Stimulated activated CD4-positive, alpha-beta T cell treated with anti-CD3 and anti-CD28 coated beads, Interleukin-2, amount 100 ng/mL, for 48 hours (primary cell): ENCODE measurements at regions not wholly inside any gene's neighbourhood (a gene's known extent, or its start where the extent isn't known, plus 50 kb on each side); places are given as distances from the start of the nearest gene placed in this dataset.

Experiments
- DNase-seq, 2 donors: peaks; one replicate each; pipeline ENCODE4 v3.0.0-alpha.2; 2020

- no peak for DNase-seq
These were observed 594.0 kb upstream of the ACVR2A start for GRCh38 chr2:147250652-147251356.

- no peak for DNase-seq
These were observed 597.1 kb upstream of the ACVR2A start for GRCh38 chr2:147247749-147248148.

GRCh38 chr2:147242445-147242844 lies 602.4 kb upstream of the ACVR2A start:
- no peak for DNase-seq

- DNase-seq = no peak
These were observed 608.2 kb upstream of the ACVR2A start for GRCh38 chr2:147236601-147237000.

- DNase-seq = no peak
These were observed 612.6 kb upstream of the ACVR2A start for GRCh38 chr2:147232225-147232669.

GRCh38 chr2:147231607-147232006 lies 613.2 kb upstream of the ACVR2A start:
- no peak for DNase-seq

- DNase-seq = no peak
These were observed 613.7 kb upstream of the ACVR2A start for GRCh38 chr2:147231081-147231480.

- no peak for DNase-seq
These were observed 617.5 kb upstream of the ACVR2A start for GRCh38 chr2:147227313-147227712.

- DNase-seq = no peak
These were observed 620.8 kb upstream of the ACVR2A start for GRCh38 chr2:147224070-147224469.

- DNase-seq = no peak
These were observed 621.2 kb upstream of the ACVR2A start for GRCh38 chr2:147223553-147224060.

- DNase-seq = no peak
These were observed 621.7 kb upstream of the ACVR2A start for GRCh38 chr2:147223119-147223518.

- no peak for DNase-seq
These were observed 622.3 kb upstream of the ACVR2A start for GRCh38 chr2:147222506-147222905.

- DNase-seq = no peak
These were observed 629.9 kb upstream of the ACVR2A start for GRCh38 chr2:147214914-147215313.

GRCh38 chr2:147211484-147211883 lies 633.3 kb upstream of the ACVR2A start:
- DNase-seq = no peak

- no peak for DNase-seq
These were observed 640.7 kb upstream of the ACVR2A start for GRCh38 chr2:147204102-147204501.

GRCh38 chr2:147198651-147199171 lies 646.1 kb upstream of the ACVR2A start:
- DNase-seq = no peak

GRCh38 chr2:147197754-147198483 lies 646.9 kb upstream of the ACVR2A start:
- DNase-seq = no peak

- DNase-seq = peak; percentile 25 to 34
These were observed 662.6 kb upstream of the ACVR2A start for GRCh38 chr2:147182260-147182659.

- no peak for DNase-seq
These were observed 663.3 kb upstream of the ACVR2A start for GRCh38 chr2:147181351-147182029.

GRCh38 chr2:147177071-147177857 lies 667.6 kb upstream of the ACVR2A start:
- DNase-seq = no peak

GRCh38 chr2:147174824-147175254 lies 670.0 kb upstream of the ACVR2A start:
- DNase-seq = no peak

- no peak for DNase-seq
These were observed 671.0 kb upstream of the ACVR2A start for GRCh38 chr2:147173798-147174197.

- DNase-seq = no peak
These were observed 671.6 kb upstream of the ACVR2A start for GRCh38 chr2:147173189-147173581.
